Activated naive CD8-positive, alpha-beta T cell treated with anti-CD3 and anti-CD28 coated beads, Interleukin-2, amount 10 ng/mL, durations not matched to agents 7 days and 5 days (primary cell): ENCODE measurements at regions not wholly inside any gene's neighbourhood (a gene's known extent, or its start where the extent isn't known, plus 50 kb on each side); places are given as distances from the start of the nearest gene placed in this dataset.
"Not testable (repeated sequence)": the region's sequence is repeated elsewhere in the genome, so short reads cannot be mapped to it uniquely, and the experiment has no call there.

Experiments used
- ATAC-seq: fragments of 150-1000 bp; cut with Tn5 transposase; one replicate; pipeline ENCODE4 v1.10.0; 2021; ENCODE audit warnings: low read depth, moderate library complexity
- POLR2A ChIA-PET: fragments of 350-600 bp; sonication (Branson Sonifier 250); formaldehyde crosslinking; loops from one replicate; lab custom pipeline; 2021; ENCODE audit warnings: antibody characterized with exemption; lab: Charles Lee
- DNase-seq: peaks from one replicate; pipeline ENCODE4 v3.0.0; 2021
- H3K27ac Mint-ChIP-seq: one replicate; pipeline ENCODE4 v1.8.0; 2022; ENCODE audit warnings: mild to moderate bottlenecking, mixed read lengths
- H3K27me3 Mint-ChIP-seq: one replicate; pipeline ENCODE4 v1.8.0; 2022; ENCODE audit warnings: mild to moderate bottlenecking, moderate library complexity, mixed read lengths
- H3K36me3 Mint-ChIP-seq: one replicate; pipeline ENCODE4 v1.8.0; 2021; ENCODE audit warnings: mild to moderate bottlenecking, mixed read lengths
- H3K4me1 Mint-ChIP-seq: one replicate; pipeline ENCODE4 v1.8.0; 2021; ENCODE audit warnings: mixed read lengths
- H3K4me3 Mint-ChIP-seq: one replicate; pipeline ENCODE4 v1.8.0; 2022; ENCODE audit warnings: mild to moderate bottlenecking, moderate library complexity, mixed read lengths
- H3K9me3 Mint-ChIP-seq: one replicate; pipeline ENCODE4 v1.8.0; 2021; ENCODE audit warnings: mixed read lengths

- POLR2A ChIA-PET, result no interaction called here
- Mint-ChIP-seq H3K4me1 (peaks cover 18% of the 10 kb centered on the region), H3K27me3 (no peaks in the 10 kb centered on the region), H3K9me3 (no peaks in the 10 kb centered on the region), H3K36me3 (peaks cover 34% of the 10 kb centered on the region), H3K27ac (no peak overlapping the region), H3K4me3 (no peak overlapping the region)
- DNase-seq (no peak), ATAC-seq (peak; percentile 7)
Measured at GRCh38 chr6:144481527-144481926, 196.4 kb downstream of the UTRN start.

GRCh38 chr6:144482142-144482541, 197.0 kb downstream of the UTRN start:
- no peak overlapping the region for H3K4me3 Mint-ChIP-seq
- H3K27ac Mint-ChIP-seq, result peak overlapping the region; percentile 28
- no peaks in the 10 kb centered on the region for H3K9me3 Mint-ChIP-seq
- POLR2A ChIA-PET, result no interaction called here
- peak; percentile 65 for DNase-seq
- ATAC-seq, result peak; percentile 67
- no peaks in the 10 kb centered on the region for H3K27me3 Mint-ChIP-seq
- peaks cover 18% of the 10 kb centered on the region for H3K4me1 Mint-ChIP-seq
- peaks cover 33% of the 10 kb centered on the region for H3K36me3 Mint-ChIP-seq

- POLR2A ChIA-PET, result no interaction called here
- Mint-ChIP-seq H3K27me3 (no peaks in the 10 kb centered on the region), H3K36me3 (peaks cover 35% of the 10 kb centered on the region), H3K4me3 (no peak overlapping the region), H3K27ac (no peak overlapping the region), H3K4me1 (peaks cover 19% of the 10 kb centered on the region), H3K9me3 (no peaks in the 10 kb centered on the region)
- DNase-seq (no peak), ATAC-seq (no peak)
Measured at GRCh38 chr6:144485531-144485930, 200.4 kb downstream of the UTRN start.

- ATAC-seq (no peak), DNase-seq (no peak)
- POLR2A ChIA-PET, result no interaction called here
- Mint-ChIP-seq H3K27me3 (no peaks in the 10 kb centered on the region), H3K27ac (no peak overlapping the region), H3K9me3 (no peaks in the 10 kb centered on the region), H3K4me3 (no peak overlapping the region), H3K36me3 (peaks cover 36% of the 10 kb centered on the region), H3K4me1 (peaks cover 4% of the 10 kb centered on the region)
Measured at GRCh38 chr6:144488590-144488989, 203.5 kb downstream of the UTRN start.

- H3K27me3 Mint-ChIP-seq, result no peaks in the 10 kb centered on the region
- ATAC-seq, result no peak
- POLR2A ChIA-PET, result no interaction called here
Measured at GRCh38 chr6:144493035-144493910, 208.1 kb downstream of the UTRN start.

GRCh38 chr6:144495076-144495475, 209.9 kb downstream of the UTRN start:
- H3K27ac Mint-ChIP-seq, DNase-seq, H3K4me1 Mint-ChIP-seq, H3K4me3 Mint-ChIP-seq, POLR2A ChIA-PET, ATAC-seq, H3K9me3 Mint-ChIP-seq, H3K27me3 Mint-ChIP-seq: not testable (repeated sequence)
- H3K36me3 Mint-ChIP-seq, result peaks cover 53% of the 10 kb centered on the region

More at GRCh38 chr6:144493035-144493910, 208.1 kb downstream of the UTRN start:
- H3K27ac Mint-ChIP-seq, result no peak overlapping the region
- H3K36me3 Mint-ChIP-seq, result peaks cover 46% of the 10 kb centered on the region
- no peak overlapping the region for H3K4me3 Mint-ChIP-seq
- H3K9me3 Mint-ChIP-seq, result no peaks in the 10 kb centered on the region
- peaks cover 8% of the 10 kb centered on the region for H3K4me1 Mint-ChIP-seq
- no peak for DNase-seq

- ATAC-seq (no peak), DNase-seq (no peak)
- peaks cover 47% of the 10 kb centered on the region for H3K36me3 Mint-ChIP-seq
- H3K4me3 Mint-ChIP-seq, result no peak overlapping the region
- peaks cover 13% of the 10 kb centered on the region for H3K4me1 Mint-ChIP-seq
- H3K27ac Mint-ChIP-seq, result peak overlapping the region; percentile 31
- POLR2A ChIA-PET, result interaction anchor here (0.6 to 0.9 kb wide), 2 partner anchors 22 to 1412 kb away, joined by 3 read pairs; no protein-coding TSS in a partner anchor
- no peaks in the 10 kb centered on the region for H3K27me3 Mint-ChIP-seq
- H3K9me3 Mint-ChIP-seq, result peaks cover 3% of the 10 kb centered on the region
Measured at GRCh38 chr6:144497650-144498049, 212.5 kb downstream of the UTRN start.

GRCh38 chr6:144500892-144501291, 215.8 kb downstream of the UTRN start:
- H3K27ac Mint-ChIP-seq, result peak overlapping the region; percentile 66
- no peak for ATAC-seq
- no peak overlapping the region for H3K4me3 Mint-ChIP-seq
- peaks cover 13% of the 10 kb centered on the region for H3K4me1 Mint-ChIP-seq
- no peak for DNase-seq
- no peaks in the 10 kb centered on the region for H3K27me3 Mint-ChIP-seq
- H3K9me3 Mint-ChIP-seq, result peaks cover 23% of the 10 kb centered on the region
- peaks cover 67% of the 10 kb centered on the region for H3K36me3 Mint-ChIP-seq
- POLR2A ChIA-PET, result no interaction called here

- H3K27me3 Mint-ChIP-seq, H3K27ac Mint-ChIP-seq, DNase-seq, POLR2A ChIA-PET, H3K4me1 Mint-ChIP-seq, H3K4me3 Mint-ChIP-seq, ATAC-seq: not testable (repeated sequence)
- Mint-ChIP-seq H3K9me3 (peaks cover 23% of the 10 kb centered on the region), H3K36me3 (peaks cover 71% of the 10 kb centered on the region)
Measured at GRCh38 chr6:144505214-144505613, 220.1 kb downstream of the UTRN start.

- peaks cover 23% of the 10 kb centered on the region for H3K9me3 Mint-ChIP-seq
- H3K4me3 Mint-ChIP-seq, POLR2A ChIA-PET, DNase-seq, H3K27me3 Mint-ChIP-seq, H3K27ac Mint-ChIP-seq, ATAC-seq, H3K4me1 Mint-ChIP-seq: not testable (repeated sequence)
- H3K36me3 Mint-ChIP-seq, result peaks cover 68% of the 10 kb centered on the region
Measured at GRCh38 chr6:144506051-144506450, 220.9 kb downstream of the UTRN start.

- H3K27ac Mint-ChIP-seq, ATAC-seq, H3K27me3 Mint-ChIP-seq, H3K4me1 Mint-ChIP-seq, H3K4me3 Mint-ChIP-seq, DNase-seq, POLR2A ChIA-PET: not testable (repeated sequence)
- peaks cover 64% of the 10 kb centered on the region for H3K36me3 Mint-ChIP-seq
- H3K9me3 Mint-ChIP-seq, result peaks cover 18% of the 10 kb centered on the region
Measured at GRCh38 chr6:144507772-144508312, 222.7 kb downstream of the UTRN start.

GRCh38 chr6:144510859-144511258, 225.7 kb downstream of the UTRN start:
- DNase-seq (no peak), ATAC-seq (no peak)
- Mint-ChIP-seq H3K27me3 (no peaks in the 10 kb centered on the region), H3K27ac (no peak overlapping the region), H3K4me3 (no peak overlapping the region), H3K4me1 (peaks cover 2% of the 10 kb centered on the region), H3K36me3 (peaks cover 51% of the 10 kb centered on the region), H3K9me3 (no peaks in the 10 kb centered on the region)
- POLR2A ChIA-PET, result no interaction called here

GRCh38 chr6:144515761-144516160, 230.6 kb downstream of the UTRN start:
- Mint-ChIP-seq H3K27ac (no peak overlapping the region), H3K9me3 (no peaks in the 10 kb centered on the region), H3K4me3 (no peak overlapping the region), H3K27me3 (no peaks in the 10 kb centered on the region), H3K36me3 (peaks cover 33% of the 10 kb centered on the region), H3K4me1 (peaks cover 2% of the 10 kb centered on the region)
- POLR2A ChIA-PET, result no interaction called here
- ATAC-seq, result no peak
- no peak for DNase-seq

- DNase-seq (no peak), ATAC-seq (no peak)
- Mint-ChIP-seq H3K9me3 (no peaks in the 10 kb centered on the region), H3K27me3 (no peaks in the 10 kb centered on the region), H3K4me3 (no peak overlapping the region), H3K27ac (no peak overlapping the region), H3K4me1 (peaks cover 2% of the 10 kb centered on the region), H3K36me3 (peaks cover 25% of the 10 kb centered on the region)
- POLR2A ChIA-PET, result no interaction called here
Measured at GRCh38 chr6:144519426-144519825, 234.3 kb downstream of the UTRN start.
